ENCODE measurements at regions not wholly inside any gene's neighbourhood (a gene's known extent, or its start where the extent isn't known, plus 50 kb on each side); places are given as distances from the start of the nearest gene placed in this dataset.

- TF ChIP-seq ZBTB33 (IDR thresholded peaks at IDR 0.05) (no peak), SP1 (IDR thresholded peaks at IDR 0.05) (no peak), EGR1 (IDR thresholded peaks at IDR 0.05; ENCODE audit: low read depth in 2 of 2) (no peak), CTCF (IDR thresholded peaks at IDR 0.05; ENCODE audit: low read depth, low read length, missing input control) (no peak), FOXA2 (IDR thresholded peaks at IDR 0.05) (no peak), REST (IDR thresholded peaks at IDR 0.05) (no peak), MAX (IDR thresholded peaks at IDR 0.05) (no peak), RAD21 (IDR thresholded peaks at IDR 0.05) (no peak), GABPA (IDR thresholded peaks at IDR 0.05 in 1 of 2, conservative IDR thresholded peaks at IDR 0.05 in 1 of 2) (no peak)
Measured at GRCh38 chr9:120018550-120018949, 561.4 kb downstream of the CDK5RAP2 start.

Data from liver (tissue), 3 donors.